ENCODE measurements at regions not wholly inside any gene's neighbourhood (a gene's known extent, or its start where the extent isn't known, plus 50 kb on each side); places are given as distances from the start of the nearest gene placed in this dataset.

DNA sequence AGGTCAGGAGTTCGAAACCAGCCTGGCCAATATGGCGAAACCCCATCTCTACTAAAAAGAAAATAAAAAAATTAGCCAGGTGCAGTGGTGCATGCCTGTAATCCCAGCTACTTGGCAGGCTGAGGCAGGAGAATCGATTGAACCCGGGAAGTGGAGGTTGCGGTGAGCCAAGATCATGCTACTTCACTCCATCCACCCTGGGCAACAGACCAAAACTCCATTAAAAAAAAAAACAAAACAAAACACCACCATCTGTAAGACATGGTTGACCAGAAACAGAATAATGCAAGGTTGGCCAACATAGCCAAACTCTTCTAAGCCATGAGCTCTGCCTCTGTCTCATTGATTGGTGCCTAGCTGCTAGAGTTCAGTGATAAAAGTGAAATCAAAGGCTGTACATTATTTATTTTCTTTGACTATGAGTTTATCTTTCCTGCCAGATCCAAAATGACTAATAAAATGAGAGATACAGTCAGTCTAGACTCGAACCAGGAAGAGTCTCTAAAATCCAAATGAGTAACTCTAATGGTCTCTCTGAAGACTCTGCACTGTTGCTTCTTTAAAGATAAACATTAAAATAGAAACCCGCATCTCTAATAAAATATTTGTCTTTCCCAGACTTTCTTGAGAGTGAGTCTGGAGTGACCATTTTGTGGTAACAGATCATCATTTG, 404.7 kb downstream of the DAD1 start:
- Histone ChIP-seq H3K4me3 (no peak overlapping the region), H3K9me3 (replicated peaks; ENCODE audit: control insufficient read depth, insufficient read depth, low read length) (no peaks in the 10 kb centered on the region), H3K27ac (ENCODE audit: control insufficient read depth, insufficient read depth) (no peak overlapping the region), H2AFZ (ENCODE audit: control insufficient read depth, low read depth, low read length) (no peak overlapping the region), H3K4me1 (ENCODE audit: control insufficient read depth, insufficient read depth, low read length) (no peaks in the 10 kb centered on the region), H3K79me2 (ENCODE audit: control insufficient read depth, insufficient read depth, low read length) (no peaks in the 10 kb centered on the region), H3K4me2 (ENCODE audit: control insufficient read depth, insufficient read depth) (no peak overlapping the region), H3K9ac (ENCODE audit: control insufficient read depth, insufficient read depth, low read length) (no peak overlapping the region), H3K27me3 (replicated peaks in 1 of 2; ENCODE audit: control insufficient read depth in 2 of 2, insufficient read depth in 2 of 2, low read length in 1 of 2) (peaks cover 0 to 4% of the 10 kb centered on the region in 2 experiments; a peak in 1 of 4 replicates), H4K20me1 (ENCODE audit: control insufficient read depth, insufficient read depth) (no peaks in the 10 kb centered on the region), H3K36me3 (ENCODE audit: control insufficient read depth in 2 of 2, insufficient read depth in 2 of 2, low read length in 1 of 2) (no peaks in the 10 kb centered on the region)
- no peak for FAIRE-seq
- RAD21 ChIA-PET (ENCODE audit: unreplicated experiment): no interaction called here
- no TSS peak for BruUV-seq (replicated peaks)
- no peak for ATAC-seq
- in situ Hi-C loops (cut with MboI): no loop called here
- DNase-seq (ENCODE audit: low read depth, low spot score): no peak
- CTCF ChIA-PET: interaction anchor here (0.7 to 2.7 kb wide), 4 partner anchors 12 to 368 kb away, joined by 3 to 20 read pairs (median 3); no protein-coding TSS in a partner anchor
- no peak for TF ChIP-seq RAD51 (IDR thresholded peaks at IDR 0.05)
- no peak for TF ChIP-seq POLR2A (IDR thresholded peaks at IDR 0.05; ENCODE audit: low read depth, low read length)
- no peak for TF ChIP-seq STAT1 (conservative IDR thresholded peaks at IDR 0.05)
- TF ChIP-seq HDAC2 (IDR thresholded peaks at IDR 0.05): no peak
- no peak for TF ChIP-seq STAT3 (IDR thresholded peaks at IDR 0.05; ENCODE audit: low read depth, low read length)
- TF ChIP-seq SMAD1 (IDR thresholded peaks at IDR 0.05; ENCODE audit: low read depth, partially characterized antibody): no peak
- no peak for TF ChIP-seq NR2F1 (conservative IDR thresholded peaks at IDR 0.05)
- TF ChIP-seq, protein P1, sequence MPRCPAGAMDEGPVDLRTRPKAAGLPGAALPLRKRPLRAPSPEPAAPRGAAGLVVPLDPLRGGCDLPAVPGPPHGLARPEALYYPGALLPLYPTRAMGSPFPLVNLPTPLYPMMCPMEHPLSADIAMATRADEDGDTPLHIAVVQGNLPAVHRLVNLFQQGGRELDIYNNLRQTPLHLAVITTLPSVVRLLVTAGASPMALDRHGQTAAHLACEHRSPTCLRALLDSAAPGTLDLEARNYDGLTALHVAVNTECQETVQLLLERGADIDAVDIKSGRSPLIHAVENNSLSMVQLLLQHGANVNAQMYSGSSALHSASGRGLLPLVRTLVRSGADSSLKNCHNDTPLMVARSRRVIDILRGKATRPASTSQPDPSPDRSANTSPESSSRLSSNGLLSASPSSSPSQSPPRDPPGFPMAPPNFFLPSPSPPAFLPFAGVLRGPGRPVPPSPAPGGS (IDR thresholded peaks at IDR 0.05; ENCODE audit: borderline replicate concordance, insufficient read depth, low read depth, low read length, poor library complexity, severe bottlenecking): no peak
- TF ChIP-seq KAT2A (conservative IDR thresholded peaks at IDR 0.05; ENCODE audit: control insufficient read depth, low read depth, low read length): no peak
- TF ChIP-seq RAD21 (IDR thresholded peaks at IDR 0.05; ENCODE audit: insufficient read depth, low read depth, low read length): no peak
- intact Hi-C loops (cut with micrococcal nuclease; ENCODE audit: unreplicated experiment): no loop called here
- POLR2A ChIA-PET: no interaction called here
- SMC1A ChIA-PET (ENCODE audit: uncharacterized antibody, unreplicated experiment): no interaction called here
- 71% methylated on average over 7 of the region's 7 CpGs for WGBS (ENCODE audit: insufficient coverage, insufficient replicate concordance, low lambda C conversion rate, missing lambda C conversion rate)
